ENCODE measurements at regions not wholly inside any gene's neighbourhood (a gene's known extent, or its start where the extent isn't known, plus 50 kb on each side); places are given as distances from the start of the nearest gene placed in this dataset.

DNA sequence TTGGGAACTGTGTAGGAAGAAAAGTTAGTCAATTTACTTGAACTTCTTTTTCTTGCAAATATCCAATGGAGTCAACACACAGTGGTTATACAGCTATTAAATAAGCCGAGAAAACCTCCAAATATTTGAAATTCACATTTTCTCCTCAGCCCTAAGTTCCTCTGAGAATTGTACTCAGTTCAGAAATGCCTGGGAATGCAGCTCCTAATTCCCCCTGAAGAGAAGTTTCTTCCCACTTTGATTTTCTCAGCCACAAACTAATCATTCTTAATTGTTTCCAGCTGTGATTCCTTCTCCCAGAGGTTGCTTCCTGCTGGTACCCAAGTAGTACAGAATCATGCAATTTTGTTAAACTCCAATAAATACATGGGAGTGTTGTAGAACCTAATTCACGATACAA, 246.1 kb upstream of the MIR17HG start:
- no peak for DNase-seq

DNA sequence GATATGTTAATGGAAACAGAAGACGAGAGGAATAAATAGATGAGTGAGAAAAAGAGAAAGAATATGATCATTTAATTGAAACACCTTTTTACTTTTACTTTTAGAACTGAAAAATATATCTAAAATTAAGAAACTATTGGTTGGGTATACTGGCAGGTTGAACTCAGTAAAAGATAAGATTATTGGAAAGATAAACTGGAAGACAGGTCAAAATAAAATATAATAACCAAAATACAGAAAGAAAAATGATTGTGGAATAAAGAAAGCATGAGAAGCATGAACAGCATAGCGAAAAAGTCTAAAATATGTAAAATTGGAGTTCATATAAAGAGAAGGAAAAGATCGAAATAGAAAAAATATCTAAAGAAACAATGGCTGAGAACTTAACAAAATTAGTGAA, 242.2 kb upstream of the MIR17HG start:
- no peak for DNase-seq

GRCh38 chr13:91106565-91106964, 240.9 kb upstream of the MIR17HG start:
- DNase-seq, result no peak

GRCh38 chr13:91108315-91108714, 239.2 kb upstream of the MIR17HG start:
- no peak for DNase-seq

DNA sequence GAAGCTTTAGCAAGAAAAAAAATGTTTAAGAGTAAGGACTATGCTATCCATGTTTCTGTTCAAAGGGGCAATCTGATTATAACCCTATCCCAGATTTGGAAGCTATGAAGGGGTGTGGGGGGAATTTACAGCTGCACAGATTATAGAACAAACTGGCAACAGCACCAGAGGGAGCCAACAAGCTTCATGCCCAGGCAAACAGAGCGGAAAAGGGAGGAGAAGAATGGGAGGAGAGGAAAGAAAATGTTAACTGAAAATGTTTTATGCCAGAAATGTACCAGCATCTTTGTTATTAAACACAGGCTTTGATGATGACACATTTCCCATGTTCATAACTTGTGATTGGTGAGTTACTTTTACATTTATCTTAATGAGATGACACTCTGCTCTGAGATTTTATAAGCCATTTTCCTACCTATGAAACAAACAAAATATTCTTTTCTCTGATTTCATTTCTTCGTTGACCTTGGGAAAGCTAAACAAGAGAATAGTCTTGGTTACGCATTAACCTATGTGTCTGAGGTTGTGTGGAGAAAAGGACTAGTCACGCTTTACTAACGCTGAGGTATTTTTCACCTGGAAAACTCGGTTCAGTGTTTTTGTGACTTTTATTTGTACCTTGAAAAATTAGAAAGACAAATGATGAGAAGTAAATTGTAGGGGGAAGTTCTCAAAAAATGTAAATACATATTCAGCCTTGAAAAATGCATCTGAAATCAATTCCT, 235.8 kb upstream of the MIR17HG start:
- DNase-seq, result no peak

- no peak for DNase-seq
These were observed 235.1 kb upstream of the MIR17HG start for GRCh38 chr13:91112201-91112923.

DNA sequence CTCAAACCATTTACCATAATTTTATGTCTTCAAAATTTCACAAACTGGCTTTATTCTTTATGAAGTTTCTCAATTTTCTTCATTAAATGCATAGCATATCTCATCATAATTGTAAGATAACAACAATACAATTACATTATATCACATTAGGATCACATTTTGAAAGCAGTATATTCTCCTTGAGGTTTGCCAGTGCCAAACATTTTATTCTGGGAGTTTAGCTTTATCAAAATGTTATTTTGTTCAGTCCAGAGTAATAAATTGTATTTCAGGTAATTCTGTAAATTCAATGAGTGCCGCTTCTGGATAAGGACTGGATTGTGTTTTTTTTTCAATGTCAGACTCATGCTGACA, 234.6 kb upstream of the MIR17HG start:
- no peak for DNase-seq

- DNase-seq, result no peak
These were observed 231.7 kb upstream of the MIR17HG start for GRCh38 chr13:91115776-91116175.

DNA sequence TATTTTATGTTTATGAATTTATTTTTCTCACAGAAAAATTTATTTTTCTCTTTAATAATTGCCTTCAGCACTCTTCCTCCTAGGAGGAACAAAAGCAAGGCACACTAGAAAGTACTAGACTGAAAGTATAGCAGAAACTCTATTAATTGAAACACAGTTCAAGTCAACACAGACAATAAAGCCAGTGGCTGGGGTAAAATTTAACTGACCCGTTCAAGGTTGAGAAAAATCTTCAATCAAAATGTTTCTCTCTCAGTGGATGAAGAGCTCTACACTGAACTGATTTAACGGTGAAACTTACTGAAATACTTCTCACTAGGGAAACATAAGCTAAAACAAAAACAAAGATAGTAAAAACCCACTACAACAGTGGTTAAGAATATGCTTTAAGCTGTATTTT, 230.1 kb upstream of the MIR17HG start:
- DNase-seq, result no peak

- no peak for DNase-seq
These were observed 227.8 kb upstream of the MIR17HG start for GRCh38 chr13:91119643-91120042.

DNA sequence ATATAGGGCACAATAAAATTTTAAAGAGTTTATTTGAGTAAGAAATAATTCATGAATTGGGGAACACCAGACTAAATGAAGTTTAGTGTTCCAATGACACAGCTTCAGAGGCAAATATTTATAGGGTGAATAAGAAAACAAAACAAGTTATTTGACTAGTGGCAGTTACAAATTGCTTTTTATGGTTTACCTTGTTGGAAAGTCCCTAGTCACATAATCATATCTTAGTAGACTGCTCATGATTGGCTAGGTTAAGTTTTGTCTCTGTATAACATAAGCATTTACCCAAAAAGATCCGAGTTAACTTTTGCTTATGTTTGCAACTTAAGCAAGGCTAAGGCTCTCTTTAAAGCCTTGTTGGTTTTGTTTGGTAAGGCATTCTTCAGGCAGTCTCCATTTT, 224.7 kb upstream of the MIR17HG start:
- no peak for DNase-seq

DNA sequence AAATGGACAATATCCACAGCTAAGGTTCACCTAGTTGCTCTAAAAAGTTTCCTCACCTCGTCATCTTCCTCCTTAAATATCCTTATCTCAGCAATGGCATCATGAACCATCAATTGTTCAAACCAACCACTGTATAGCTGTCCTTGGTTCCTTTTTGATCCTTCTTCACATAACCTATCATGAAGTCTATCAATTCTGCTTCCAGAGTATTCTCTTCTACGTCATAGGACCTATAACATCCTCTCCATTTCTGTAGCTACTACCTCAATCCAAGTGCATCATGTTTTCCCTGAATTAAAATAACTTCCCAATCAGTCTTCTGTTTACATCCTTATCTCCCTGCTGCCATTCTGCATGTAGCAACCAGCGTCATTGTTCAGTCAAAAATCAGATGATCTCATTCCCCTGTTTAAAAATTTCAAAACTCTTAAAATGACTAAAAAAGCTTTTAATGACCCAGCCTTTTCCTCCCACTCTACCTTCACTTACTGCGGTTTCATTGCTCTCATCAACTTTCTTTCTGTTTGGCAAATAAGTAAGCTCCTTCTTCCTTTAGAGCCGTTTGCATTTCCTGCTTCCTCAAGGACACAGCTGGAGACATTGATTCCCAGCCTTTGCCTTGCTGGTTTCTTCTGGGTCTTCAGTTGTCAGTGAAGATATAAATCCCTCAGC, 223.9 kb upstream of the MIR17HG start:
- DNase-seq, result no peak

- no peak for DNase-seq
These were observed 220.7 kb upstream of the MIR17HG start for GRCh38 chr13:91126806-91127205.

GRCh38 chr13:91127995-91128394, 219.5 kb upstream of the MIR17HG start:
- DNase-seq, result no peak

GRCh38 chr13:91132381-91132780, 215.1 kb upstream of the MIR17HG start:
- DNase-seq, result no peak

GRCh38 chr13:91132786-91133185, 214.7 kb upstream of the MIR17HG start:
- DNase-seq, result no peak

GRCh38 chr13:91133941-91134802, 213.3 kb upstream of the MIR17HG start:
- no peak for DNase-seq

DNA sequence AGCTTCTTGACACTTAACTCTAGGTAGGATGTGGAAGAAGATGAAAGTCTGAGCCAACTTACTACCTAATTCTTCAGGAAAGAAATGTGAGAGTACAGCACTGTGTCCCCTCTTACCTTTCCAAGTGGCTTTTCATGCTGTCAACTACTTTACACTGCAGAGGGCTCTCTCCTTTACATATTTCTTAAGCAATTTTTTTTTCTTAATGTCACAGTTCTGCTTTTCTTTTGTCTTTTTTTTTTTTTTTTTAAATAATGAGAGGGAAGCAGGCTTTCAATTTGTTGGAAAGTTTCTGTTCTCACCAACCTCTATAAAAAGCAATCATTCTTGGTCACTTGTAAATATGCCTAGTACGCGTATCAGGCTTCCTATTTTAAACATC, 212.7 kb upstream of the MIR17HG start:
- no peak for DNase-seq

- no peak for DNase-seq
These were observed 212.1 kb upstream of the MIR17HG start for GRCh38 chr13:91135376-91135775.

GRCh38 chr13:91135968-91136367, 211.5 kb upstream of the MIR17HG start:
- DNase-seq, result no peak

DNA sequence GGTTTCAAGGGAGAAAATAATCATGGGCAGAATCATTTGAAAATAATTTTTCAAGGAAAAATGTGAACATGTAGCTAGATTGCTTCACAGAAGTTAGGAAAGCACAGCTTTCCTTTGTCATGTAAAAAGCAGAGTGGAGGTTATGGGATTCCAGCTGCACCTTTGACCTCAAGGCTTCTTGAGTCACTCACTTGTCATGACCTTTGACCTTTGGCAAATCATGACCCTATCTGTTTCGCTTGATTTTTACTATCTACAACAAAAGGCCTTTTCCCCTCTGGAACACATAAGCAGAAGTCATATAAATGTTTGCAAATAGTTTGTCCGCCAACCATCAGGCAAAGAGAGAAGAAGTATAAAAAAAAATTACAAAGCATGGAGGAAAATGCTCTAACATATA, 210.7 kb upstream of the MIR17HG start:
- DNase-seq, result no peak

DNA sequence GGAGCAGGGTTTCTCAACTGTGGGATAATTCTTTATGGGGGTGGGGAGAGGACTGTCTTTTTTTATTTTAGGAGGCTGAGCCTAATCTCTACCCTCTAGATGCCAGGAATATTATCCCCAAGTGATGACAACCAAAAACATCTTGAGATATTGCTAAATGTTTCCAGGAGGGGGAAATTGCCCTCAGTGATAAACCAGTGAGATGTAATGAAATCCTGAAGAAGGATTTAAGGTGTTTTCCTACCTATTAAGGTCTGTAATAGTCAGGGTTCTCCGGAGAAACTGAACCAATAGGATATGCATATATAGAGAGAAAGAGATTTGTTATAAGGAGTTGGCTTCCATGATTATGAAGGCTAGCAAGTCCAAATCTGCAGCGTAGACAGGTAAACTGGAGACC, 208.3 kb upstream of the MIR17HG start:
- DNase-seq, result no peak

DNA sequence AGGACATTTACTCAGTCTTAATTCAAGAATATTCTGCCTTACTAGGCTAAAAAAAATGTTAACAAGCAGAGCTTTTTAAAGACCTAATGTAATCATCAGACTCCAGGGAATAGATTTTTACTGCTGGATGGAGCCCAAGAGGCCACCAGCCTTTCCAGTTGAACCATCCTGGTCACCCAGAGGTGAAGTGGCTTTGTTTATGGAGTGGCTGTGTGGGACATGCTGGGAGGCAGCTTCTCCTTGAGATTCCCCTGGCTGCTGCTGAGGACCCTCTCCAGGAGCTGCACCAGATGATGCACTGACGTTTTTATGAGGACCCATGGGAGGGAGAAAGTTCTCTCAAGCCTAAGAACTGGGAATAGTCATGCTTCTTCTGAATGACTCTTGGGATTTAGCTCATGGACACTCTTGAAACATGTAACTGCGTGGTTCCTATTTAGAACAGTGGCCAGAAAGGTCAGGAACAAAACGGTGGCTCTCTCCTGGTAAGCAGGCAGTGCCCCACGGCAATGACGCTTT, 205.9 kb upstream of the MIR17HG start:
- no peak for DNase-seq

Measured in activated T-cell treated with anti-CD3 and anti-CD28 coated beads for 4 hours (primary cell).